Kidney epithelial cell (primary cell): ENCODE measurements at regions not wholly inside any gene's neighbourhood (a gene's known extent, or its start where the extent isn't known, plus 50 kb on each side); places are given as distances from the start of the nearest gene placed in this dataset.

ENCODE experiments used
- DNase-seq: peaks from one replicate; pipeline ENCODE4 v3.0.0-alpha.2; 2010; ENCODE audit warnings: low read depth
- H3K27me3 ChIP-seq: 2 replicates; pipeline ENCODE4 v1.6.0; 2011; ENCODE audit warnings: low read length; ENCODE audit not compliant: control insufficient read depth, insufficient read depth
- H3K36me3 ChIP-seq: 2 replicates; pipeline ENCODE4 v1.5.1; 2011; ENCODE audit warnings: low read length; ENCODE audit not compliant: control insufficient read depth, insufficient read depth
- H3K4me3 ChIP-seq: 2 replicates; pipeline ENCODE4 v1.5.1; 2011; ENCODE audit warnings: low read depth, mild to moderate bottlenecking, control low read depth, low read length
- TF ChIP-seq, protein P1 (sequence below): IDR thresholded peaks from 2 replicates; pipeline ENCODE4 v1.5.1; 2011; ENCODE audit warnings: mild to moderate bottlenecking, moderate library complexity, low read length, control low read depth, inconsistent platforms; ENCODE audit not compliant: insufficient read depth, poor library complexity, severe bottlenecking

DNA sequence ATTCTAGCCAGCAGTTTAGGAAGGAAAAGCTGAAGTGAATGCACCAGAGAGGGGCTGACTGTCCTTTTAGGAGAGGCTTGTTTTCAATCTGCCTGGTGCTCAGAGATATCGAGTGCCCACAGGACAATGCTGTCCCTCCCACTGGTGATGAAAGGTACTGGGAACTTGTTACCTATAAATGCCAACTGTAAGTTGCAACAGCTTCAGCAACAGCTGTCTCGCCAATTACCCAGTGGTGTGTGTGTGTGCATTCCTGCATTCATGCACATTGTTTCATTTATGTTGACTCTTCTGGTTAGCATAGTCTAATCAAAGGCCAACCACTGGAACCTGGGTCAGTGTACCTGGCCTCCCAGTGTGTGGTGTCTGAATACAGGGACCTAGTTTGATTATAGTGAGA lies 161.1 kb downstream of the CSNK1G3 start:
- no peaks in the 10 kb centered on the region for H3K27me3 ChIP-seq
- H3K36me3 ChIP-seq, result no peaks in the 10 kb centered on the region
- TF ChIP-seq, protein P1, sequence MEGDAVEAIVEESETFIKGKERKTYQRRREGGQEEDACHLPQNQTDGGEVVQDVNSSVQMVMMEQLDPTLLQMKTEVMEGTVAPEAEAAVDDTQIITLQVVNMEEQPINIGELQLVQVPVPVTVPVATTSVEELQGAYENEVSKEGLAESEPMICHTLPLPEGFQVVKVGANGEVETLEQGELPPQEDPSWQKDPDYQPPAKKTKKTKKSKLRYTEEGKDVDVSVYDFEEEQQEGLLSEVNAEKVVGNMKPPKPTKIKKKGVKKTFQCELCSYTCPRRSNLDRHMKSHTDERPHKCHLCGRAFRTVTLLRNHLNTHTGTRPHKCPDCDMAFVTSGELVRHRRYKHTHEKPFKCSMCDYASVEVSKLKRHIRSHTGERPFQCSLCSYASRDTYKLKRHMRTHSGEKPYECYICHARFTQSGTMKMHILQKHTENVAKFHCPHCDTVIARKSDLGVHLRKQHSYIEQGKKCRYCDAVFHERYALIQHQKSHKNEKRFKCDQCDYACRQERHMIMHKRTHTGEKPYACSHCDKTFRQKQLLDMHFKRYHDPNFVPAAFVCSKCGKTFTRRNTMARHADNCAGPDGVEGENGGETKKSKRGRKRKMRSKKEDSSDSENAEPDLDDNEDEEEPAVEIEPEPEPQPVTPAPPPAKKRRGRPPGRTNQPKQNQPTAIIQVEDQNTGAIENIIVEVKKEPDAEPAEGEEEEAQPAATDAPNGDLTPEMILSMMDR, result no peak
- H3K4me3 ChIP-seq, result no peak overlapping the region
- peak; percentile 55 for DNase-seq

DNA sequence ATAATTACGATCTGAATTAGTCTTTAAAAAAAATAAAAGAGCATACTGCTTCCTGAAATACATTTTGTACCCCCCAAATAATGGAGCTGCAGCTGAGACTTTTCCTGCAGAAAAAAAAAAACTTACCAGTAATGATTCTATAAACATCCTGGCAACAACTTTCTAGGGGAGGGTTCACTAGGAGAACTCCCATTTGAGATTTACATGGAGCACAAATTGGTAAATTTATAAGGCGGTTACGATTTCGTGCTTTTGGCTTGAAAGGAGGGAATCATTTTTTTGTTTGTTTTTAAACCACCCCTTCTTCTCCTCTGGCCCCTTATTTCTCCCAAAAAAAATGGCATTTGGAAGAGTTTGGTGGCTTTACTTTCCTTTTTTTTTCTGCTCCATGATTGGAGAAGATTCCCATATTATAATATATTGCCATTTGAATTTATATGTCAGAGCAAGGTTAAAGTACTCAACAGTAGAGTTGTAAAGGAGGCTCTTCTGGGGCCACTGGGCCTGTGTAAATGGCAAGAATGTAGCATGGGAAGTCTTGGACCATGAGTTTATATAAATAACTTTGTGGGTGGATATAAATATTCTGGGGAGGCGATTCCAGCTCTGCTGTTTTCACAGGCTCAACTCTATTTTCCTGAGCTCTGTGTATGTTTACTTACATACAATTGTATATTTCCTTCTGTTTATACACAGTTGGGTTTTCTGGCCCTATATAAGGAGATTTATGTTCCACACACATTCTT lies 159.9 kb downstream of the CSNK1G3 start:
- Histone ChIP-seq H3K36me3 (no peaks in the 10 kb centered on the region), H3K27me3 (no peaks in the 10 kb centered on the region), H3K4me3 (no peak overlapping the region)
- no peak for DNase-seq
- TF ChIP-seq, protein P1, result no peak

- TF ChIP-seq, protein P1, result peak; percentile 68
- no peak for DNase-seq
- no peaks in the 10 kb centered on the region for H3K27me3 ChIP-seq
Observed at GRCh38 chr5:123671042-123671441, 159.1 kb downstream of the CSNK1G3 start.

More at GRCh38 chr5:123671042-123671441, 159.1 kb downstream of the CSNK1G3 start:
- Histone ChIP-seq H3K36me3 (no peaks in the 10 kb centered on the region), H3K4me3 (no peak overlapping the region)
